ENCODE measurements at regions not wholly inside any gene's neighbourhood (a gene's known extent, or its start where the extent isn't known, plus 50 kb on each side); places are given as distances from the start of the nearest gene placed in this dataset.

DNA sequence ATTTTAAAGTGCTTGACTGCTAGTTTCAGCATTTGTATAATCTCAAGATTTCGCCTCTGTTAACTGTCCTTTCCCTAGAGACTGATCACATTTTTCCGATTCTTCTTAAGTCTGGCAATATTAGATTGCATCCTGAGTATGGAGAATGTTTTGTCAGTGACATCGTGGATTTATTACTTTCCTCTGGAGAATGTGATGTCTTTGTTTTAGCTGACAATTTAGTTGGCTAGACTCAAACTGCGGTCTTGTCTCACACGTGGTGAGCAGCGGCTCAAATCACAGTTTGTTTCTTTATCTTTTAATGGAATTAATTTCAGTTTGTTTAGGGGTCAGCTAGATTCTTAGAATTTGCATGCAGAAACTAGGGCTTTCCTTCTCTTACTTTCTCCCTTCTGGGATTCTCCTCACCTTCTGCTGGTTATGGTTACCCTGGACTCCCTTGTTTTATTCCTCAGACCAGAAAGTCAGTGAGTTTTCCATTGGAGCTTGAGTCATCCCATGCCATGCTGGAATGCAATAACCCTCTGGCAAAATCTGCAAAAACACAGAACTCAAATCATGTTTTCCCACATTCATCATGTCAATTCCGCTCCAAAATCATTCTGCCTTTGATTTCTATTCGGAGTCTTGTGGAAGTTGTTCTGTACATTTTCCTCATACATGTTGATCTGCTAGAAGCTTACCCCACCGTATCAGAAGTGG, 327.2 kb upstream of the TRIB2 start:
- TF ChIP-seq SUZ12 (IDR thresholded peaks at IDR 0.05; ENCODE audit: extremely low read depth, insufficient read depth, insufficient read length) (no peak), YY1 (IDR thresholded peaks at IDR 0.05; ENCODE audit: insufficient read depth, insufficient read length) (no peak), ZNF274 (IDR thresholded peaks at IDR 0.05; ENCODE audit: low read depth, low read length) (no peak)
